ENCODE measurements at regions not wholly inside any gene's neighbourhood (a gene's known extent, or its start where the extent isn't known, plus 50 kb on each side); places are given as distances from the start of the nearest gene placed in this dataset.

DNA sequence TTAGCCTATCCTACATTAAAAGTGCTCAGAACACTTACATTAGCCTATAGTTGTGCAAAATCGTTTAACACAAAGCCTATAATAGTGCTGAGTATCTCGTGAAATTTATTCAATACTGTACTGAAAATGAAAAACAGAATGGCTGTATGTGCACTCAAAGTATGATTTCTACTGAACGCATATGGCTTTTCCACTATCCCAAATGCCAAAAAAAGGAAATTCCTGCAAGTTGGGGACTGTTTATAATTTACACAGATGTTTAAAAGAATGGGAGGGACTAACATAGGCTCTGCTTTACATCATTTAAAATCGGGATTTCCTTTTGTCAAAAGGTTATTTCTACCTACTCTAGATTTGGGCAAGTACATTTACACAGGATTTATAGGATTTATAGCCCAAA, 101.4 kb upstream of the PELI1 start:
- TF ChIP-seq CTCF (IDR thresholded peaks at IDR 0.05) (no peak), ZFX (IDR thresholded peaks at IDR 0.05; ENCODE audit: borderline replicate concordance) (no peak)

Measured in 22Rv1 (cell line).